OCI-LY1 (cell line): ENCODE measurements at regions not wholly inside any gene's neighbourhood (a gene's known extent, or its start where the extent isn't known, plus 50 kb on each side); places are given as distances from the start of the nearest gene placed in this dataset.

Source experiments
- H2AFZ ChIP-seq: fragments of 200-600 bp; sonication (generic), shearing (Covaris generic); 2 replicates; pipeline ENCODE4 v1.6.0; 2014; ENCODE audit warnings: antibody characterized with exemption, mild to moderate bottlenecking, low read length
- H3F3A ChIP-seq: fragments of 200-600 bp; sonication (generic), shearing (Covaris generic); 2 replicates; pipeline ENCODE4 v1.6.0; 2014; ENCODE audit warnings: mild to moderate bottlenecking, antibody characterized with exemption, low read length, moderate library complexity; ENCODE audit not compliant: insufficient read depth
- H3K27ac ChIP-seq: fragments of 200-600 bp; sonication (generic); 2 replicates; pipeline ENCODE4 v1.5.1; 2014; ENCODE audit warnings: low read length, mixed run types, mild to moderate bottlenecking, low read depth; ENCODE audit not compliant: poor library complexity, severe bottlenecking
- H3K27me3 ChIP-seq: fragments of 200-600 bp; sonication (generic); 2 replicates; pipeline ENCODE4 v1.6.0; 2014; ENCODE audit warnings: antibody characterized with exemption, mild to moderate bottlenecking, low read length, moderate library complexity; ENCODE audit not compliant: insufficient read depth
- H3K36me3 ChIP-seq: fragments of 200-600 bp; sonication (generic); 2 replicates; pipeline ENCODE4 v1.6.1; 2014; ENCODE audit warnings: mild to moderate bottlenecking, antibody characterized with exemption, low read length, moderate library complexity, mixed read lengths; ENCODE audit not compliant: insufficient read depth
- H3K4me1 ChIP-seq: fragments of 200-600 bp; sonication (generic); 2 replicates; pipeline ENCODE4 v1.5.1; 2014; ENCODE audit warnings: mild to moderate bottlenecking, low read length, moderate library complexity; ENCODE audit not compliant: insufficient read depth, severe bottlenecking
- H3K4me2 ChIP-seq: fragments of 200-600 bp; sonication (generic), shearing (Covaris generic); 2 replicates; pipeline ENCODE4 v1.6.1; 2014; ENCODE audit warnings: low read length
- H3K4me3 ChIP-seq: fragments of 200-600 bp; sonication (generic); 2 replicates; pipeline ENCODE4 v1.5.1; 2014; ENCODE audit warnings: low read length, low read depth, mild to moderate bottlenecking, mixed read lengths; ENCODE audit not compliant: poor library complexity, severe bottlenecking
- H3K79me2 ChIP-seq: fragments of 200-600 bp; shearing (Covaris generic); 2 replicates; pipeline ENCODE4 v1.6.1; 2016; ENCODE audit warnings: mixed run types, low read length, mixed read lengths; ENCODE audit not compliant: insufficient read depth
- H3K9ac ChIP-seq: fragments of 200-600 bp; sonication (generic), shearing (Covaris generic); 2 replicates; pipeline ENCODE4 v1.6.1; 2014; ENCODE audit warnings: mild to moderate bottlenecking, low read length, mixed read lengths
- H3K9me2 ChIP-seq: fragments of 200-600 bp; sonication (generic), shearing (Covaris generic); 2 replicates; pipeline ENCODE4 v1.6.1; 2014; ENCODE audit warnings: low read depth, mild to moderate bottlenecking, low read length, mixed read lengths
- H3K9me3 ChIP-seq: fragments of 200-600 bp; shearing (Covaris generic); 2 replicates; pipeline ENCODE4 v1.6.1; 2014; ENCODE audit warnings: low read length, mixed read lengths
- H4K20me1 ChIP-seq: fragments of 200-600 bp; sonication (generic), shearing (Covaris generic); 2 replicates; pipeline ENCODE4 v1.6.0; 2016; ENCODE audit warnings: mild to moderate bottlenecking, low read length; ENCODE audit not compliant: insufficient read depth
- EZH2 ChIP-seq: fragments of 200-600 bp; sonication (generic), shearing (Covaris generic); IDR thresholded peaks from 2 replicates; pipeline ENCODE4 v1.8.0; 2017; ENCODE audit warnings: borderline replicate concordance, mixed run types, mild to moderate bottlenecking, antibody characterized with exemption, low read length, moderate library complexity, mixed read lengths
- TF ChIP-seq, protein P1 (sequence below): fragments of 200-600 bp; sonication (generic), shearing (Covaris generic); IDR thresholded peaks from 2 replicates; pipeline ENCODE4 v1.5.1; 2017; ENCODE audit warnings: mild to moderate bottlenecking, antibody characterized with exemption, low read length, moderate library complexity, mixed read lengths

DNA sequence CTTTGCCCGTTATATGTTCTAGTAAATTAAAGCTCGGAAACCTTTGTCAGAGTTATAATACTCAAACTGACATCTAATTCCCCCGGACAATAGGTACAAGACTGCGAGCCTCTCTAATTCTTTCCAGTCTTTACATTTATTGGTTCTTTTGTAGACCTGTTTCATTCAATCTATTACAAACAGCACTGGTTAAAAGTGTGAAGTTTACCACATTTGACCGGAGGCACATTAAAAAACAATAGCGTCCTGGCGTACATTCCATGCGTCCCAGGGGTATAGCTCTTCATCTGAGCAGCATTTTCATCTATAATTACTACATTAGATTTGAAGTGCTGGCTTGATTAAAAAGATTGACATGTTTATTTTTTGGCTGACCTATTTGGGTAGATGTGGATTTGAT lies 49.9 kb upstream of the TENM3 start:
- Histone ChIP-seq H3K9ac (no peak overlapping the region), H2AFZ (no peak overlapping the region)
- TF ChIP-seq, protein P1, sequence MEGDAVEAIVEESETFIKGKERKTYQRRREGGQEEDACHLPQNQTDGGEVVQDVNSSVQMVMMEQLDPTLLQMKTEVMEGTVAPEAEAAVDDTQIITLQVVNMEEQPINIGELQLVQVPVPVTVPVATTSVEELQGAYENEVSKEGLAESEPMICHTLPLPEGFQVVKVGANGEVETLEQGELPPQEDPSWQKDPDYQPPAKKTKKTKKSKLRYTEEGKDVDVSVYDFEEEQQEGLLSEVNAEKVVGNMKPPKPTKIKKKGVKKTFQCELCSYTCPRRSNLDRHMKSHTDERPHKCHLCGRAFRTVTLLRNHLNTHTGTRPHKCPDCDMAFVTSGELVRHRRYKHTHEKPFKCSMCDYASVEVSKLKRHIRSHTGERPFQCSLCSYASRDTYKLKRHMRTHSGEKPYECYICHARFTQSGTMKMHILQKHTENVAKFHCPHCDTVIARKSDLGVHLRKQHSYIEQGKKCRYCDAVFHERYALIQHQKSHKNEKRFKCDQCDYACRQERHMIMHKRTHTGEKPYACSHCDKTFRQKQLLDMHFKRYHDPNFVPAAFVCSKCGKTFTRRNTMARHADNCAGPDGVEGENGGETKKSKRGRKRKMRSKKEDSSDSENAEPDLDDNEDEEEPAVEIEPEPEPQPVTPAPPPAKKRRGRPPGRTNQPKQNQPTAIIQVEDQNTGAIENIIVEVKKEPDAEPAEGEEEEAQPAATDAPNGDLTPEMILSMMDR: no peak
- TF ChIP-seq EZH2: no peak

More for the DNA sequence above, 49.9 kb upstream of the TENM3 start:
- Histone ChIP-seq H4K20me1 (no peaks in the 10 kb centered on the region), H3K79me2 (no peaks in the 10 kb centered on the region), H3K27ac (no peak overlapping the region), H3K9me3 (no peaks in the 10 kb centered on the region), H3K4me2 (no peak overlapping the region), H3F3A (no peaks in the 10 kb centered on the region), H3K36me3 (no peaks in the 10 kb centered on the region), H3K4me1 (no peaks in the 10 kb centered on the region), H3K4me3 (no peak overlapping the region), H3K27me3 (no peaks in the 10 kb centered on the region), H3K9me2 (no peaks in the 10 kb centered on the region)
